ENCODE measurements at regions not wholly inside any gene's neighbourhood (a gene's known extent, or its start where the extent isn't known, plus 50 kb on each side); places are given as distances from the start of the nearest gene placed in this dataset.
"Not testable (repeated sequence)": the region's sequence is repeated elsewhere in the genome, so short reads cannot be mapped to it uniquely, and the experiment has no call there.

GRCh38 chrX:34467437-34467836, 189.6 kb downstream of the TMEM47 start (continued):
- TF ChIP-seq, protein P1, sequence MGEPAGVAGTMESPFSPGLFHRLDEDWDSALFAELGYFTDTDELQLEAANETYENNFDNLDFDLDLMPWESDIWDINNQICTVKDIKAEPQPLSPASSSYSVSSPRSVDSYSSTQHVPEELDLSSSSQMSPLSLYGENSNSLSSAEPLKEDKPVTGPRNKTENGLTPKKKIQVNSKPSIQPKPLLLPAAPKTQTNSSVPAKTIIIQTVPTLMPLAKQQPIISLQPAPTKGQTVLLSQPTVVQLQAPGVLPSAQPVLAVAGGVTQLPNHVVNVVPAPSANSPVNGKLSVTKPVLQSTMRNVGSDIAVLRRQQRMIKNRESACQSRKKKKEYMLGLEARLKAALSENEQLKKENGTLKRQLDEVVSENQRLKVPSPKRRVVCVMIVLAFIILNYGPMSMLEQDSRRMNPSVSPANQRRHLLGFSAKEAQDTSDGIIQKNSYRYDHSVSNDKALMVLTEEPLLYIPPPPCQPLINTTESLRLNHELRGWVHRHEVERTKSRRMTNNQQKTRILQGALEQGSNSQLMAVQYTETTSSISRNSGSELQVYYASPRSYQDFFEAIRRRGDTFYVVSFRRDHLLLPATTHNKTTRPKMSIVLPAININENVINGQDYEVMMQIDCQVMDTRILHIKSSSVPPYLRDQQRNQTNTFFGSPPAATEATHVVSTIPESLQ (CRISPR knock-in tag; IDR thresholded peaks at IDR 0.05): no peak
- TF ChIP-seq, protein P2, sequence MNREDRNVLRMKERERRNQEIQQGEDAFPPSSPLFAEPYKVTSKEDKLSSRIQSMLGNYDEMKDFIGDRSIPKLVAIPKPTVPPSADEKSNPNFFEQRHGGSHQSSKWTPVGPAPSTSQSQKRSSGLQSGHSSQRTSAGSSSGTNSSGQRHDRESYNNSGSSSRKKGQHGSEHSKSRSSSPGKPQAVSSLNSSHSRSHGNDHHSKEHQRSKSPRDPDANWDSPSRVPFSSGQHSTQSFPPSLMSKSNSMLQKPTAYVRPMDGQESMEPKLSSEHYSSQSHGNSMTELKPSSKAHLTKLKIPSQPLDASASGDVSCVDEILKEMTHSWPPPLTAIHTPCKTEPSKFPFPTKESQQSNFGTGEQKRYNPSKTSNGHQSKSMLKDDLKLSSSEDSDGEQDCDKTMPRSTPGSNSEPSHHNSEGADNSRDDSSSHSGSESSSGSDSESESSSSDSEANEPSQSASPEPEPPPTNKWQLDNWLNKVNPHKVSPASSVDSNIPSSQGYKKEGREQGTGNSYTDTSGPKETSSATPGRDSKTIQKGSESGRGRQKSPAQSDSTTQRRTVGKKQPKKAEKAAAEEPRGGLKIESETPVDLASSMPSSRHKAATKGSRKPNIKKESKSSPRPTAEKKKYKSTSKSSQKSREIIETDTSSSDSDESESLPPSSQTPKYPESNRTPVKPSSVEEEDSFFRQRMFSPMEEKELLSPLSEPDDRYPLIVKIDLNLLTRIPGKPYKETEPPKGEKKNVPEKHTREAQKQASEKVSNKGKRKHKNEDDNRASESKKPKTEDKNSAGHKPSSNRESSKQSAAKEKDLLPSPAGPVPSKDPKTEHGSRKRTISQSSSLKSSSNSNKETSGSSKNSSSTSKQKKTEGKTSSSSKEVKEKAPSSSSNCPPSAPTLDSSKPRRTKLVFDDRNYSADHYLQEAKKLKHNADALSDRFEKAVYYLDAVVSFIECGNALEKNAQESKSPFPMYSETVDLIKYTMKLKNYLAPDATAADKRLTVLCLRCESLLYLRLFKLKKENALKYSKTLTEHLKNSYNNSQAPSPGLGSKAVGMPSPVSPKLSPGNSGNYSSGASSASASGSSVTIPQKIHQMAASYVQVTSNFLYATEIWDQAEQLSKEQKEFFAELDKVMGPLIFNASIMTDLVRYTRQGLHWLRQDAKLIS (CRISPR knock-in tag; IDR thresholded peaks at IDR 0.05; ENCODE audit: borderline replicate concordance): no peak
- TF ChIP-seq MAX (CRISPR knock-in tag; IDR thresholded peaks at IDR 0.05): no peak
- TF ChIP-seq, protein P3, sequence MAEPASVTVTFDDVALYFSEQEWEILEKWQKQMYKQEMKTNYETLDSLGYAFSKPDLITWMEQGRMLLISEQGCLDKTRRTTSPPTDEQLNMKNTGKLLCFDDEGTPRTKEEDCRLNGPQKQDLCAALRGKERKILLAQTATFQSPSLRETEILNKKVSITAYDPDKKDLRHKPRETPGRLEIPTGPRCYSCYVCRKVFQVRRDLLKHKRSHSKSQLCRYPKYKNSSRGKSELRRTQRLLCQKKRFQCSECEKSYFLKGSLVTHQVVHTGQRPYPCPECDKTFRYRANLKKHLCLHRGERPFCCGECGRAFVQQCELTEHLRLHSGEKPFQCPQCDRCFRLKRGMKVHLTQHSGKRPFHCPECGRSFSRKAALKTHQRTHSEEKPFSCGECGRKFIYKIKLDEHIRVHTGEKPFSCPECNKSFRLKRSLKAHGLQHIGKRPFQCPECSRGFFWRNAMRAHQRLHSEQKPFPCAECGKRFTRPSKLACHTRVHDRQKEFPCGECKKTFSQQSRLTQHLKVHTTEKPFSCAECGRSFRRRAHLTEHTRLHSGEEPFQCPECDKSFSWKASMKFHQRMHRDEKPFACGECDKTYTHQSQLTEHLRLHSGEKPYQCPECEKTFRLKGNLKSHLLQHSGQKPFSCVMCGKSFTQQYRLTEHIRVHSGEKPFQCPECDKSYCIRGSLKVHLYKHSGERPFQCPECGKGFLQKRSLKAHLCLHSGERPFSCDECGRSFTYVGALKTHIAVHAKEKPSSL (CRISPR knock-in tag; conservative IDR thresholded peaks at IDR 0.05): no peak
- no peak for TF ChIP-seq NR2C2 (CRISPR knock-in tag; IDR thresholded peaks at IDR 0.05)

DNA sequence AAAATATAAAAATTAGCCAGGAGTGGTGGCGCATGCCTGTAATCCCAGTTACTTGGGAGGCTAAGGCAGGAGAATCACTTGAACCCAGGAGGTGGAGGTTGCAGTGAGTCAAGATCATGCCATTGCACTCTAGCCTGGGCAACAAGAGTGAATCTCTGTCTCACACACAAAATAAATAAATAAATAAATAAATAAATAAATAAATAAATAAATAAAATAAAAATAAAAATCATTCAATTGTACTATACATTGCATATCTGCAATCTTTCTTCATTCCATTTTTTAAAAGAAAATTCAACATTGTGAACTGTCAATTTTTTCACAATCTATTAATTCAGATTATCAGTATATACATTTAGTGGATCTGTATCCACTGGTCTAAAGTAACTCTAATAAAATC, 193.9 kb downstream of the TMEM47 start:
- H3K27ac Mint-ChIP-seq; H3K4me1 Mint-ChIP-seq; CTCF ChIA-PET; H3K36me3 Mint-ChIP-seq; H3K4me3 Mint-ChIP-seq; ATAC-seq; DNase-seq (ENCODE audit: low spot score); H3K27me3 Mint-ChIP-seq (ENCODE audit: low read depth); H3K9me3 Mint-ChIP-seq; POLR2A ChIA-PET: not testable (repeated sequence)

- DNase-seq (ENCODE audit: low spot score); H3K27me3 Mint-ChIP-seq (ENCODE audit: low read depth); ATAC-seq; H3K4me1 Mint-ChIP-seq; POLR2A ChIA-PET; CTCF ChIA-PET; H3K27ac Mint-ChIP-seq; H3K4me3 Mint-ChIP-seq: not testable (repeated sequence)
- Mint-ChIP-seq H3K36me3 (peaks cover 18% of the 10 kb centered on the region), H3K9me3 (peaks cover 21% of the 10 kb centered on the region)
Measured at GRCh38 chrX:34457850-34458249, 199.2 kb downstream of the TMEM47 start.

- Mint-ChIP-seq H3K27me3 (ENCODE audit: low read depth) (no peaks in the 10 kb centered on the region), H3K27ac (no peak overlapping the region), H3K9me3 (peaks cover 9% of the 10 kb centered on the region), H3K36me3 (no peaks in the 10 kb centered on the region), H3K4me3 (no peak overlapping the region), H3K4me1 (no peaks in the 10 kb centered on the region)
- DNase-seq (ENCODE audit: low spot score) (no peak), ATAC-seq (no peak)
- POLR2A ChIA-PET: no interaction called here
- CTCF ChIA-PET: no interaction called here
- TF ChIP-seq ETV6 (CRISPR knock-in tag; IDR thresholded peaks at IDR 0.05) (no peak), GABPB1 (CRISPR knock-in tag; IDR thresholded peaks at IDR 0.05) (no peak)
- TF ChIP-seq, protein P4, sequence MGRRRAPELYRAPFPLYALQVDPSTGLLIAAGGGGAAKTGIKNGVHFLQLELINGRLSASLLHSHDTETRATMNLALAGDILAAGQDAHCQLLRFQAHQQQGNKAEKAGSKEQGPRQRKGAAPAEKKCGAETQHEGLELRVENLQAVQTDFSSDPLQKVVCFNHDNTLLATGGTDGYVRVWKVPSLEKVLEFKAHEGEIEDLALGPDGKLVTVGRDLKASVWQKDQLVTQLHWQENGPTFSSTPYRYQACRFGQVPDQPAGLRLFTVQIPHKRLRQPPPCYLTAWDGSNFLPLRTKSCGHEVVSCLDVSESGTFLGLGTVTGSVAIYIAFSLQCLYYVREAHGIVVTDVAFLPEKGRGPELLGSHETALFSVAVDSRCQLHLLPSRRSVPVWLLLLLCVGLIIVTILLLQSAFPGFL (CRISPR knock-in tag; IDR thresholded peaks at IDR 0.05; ENCODE audit: borderline replicate concordance): no peak
Measured at GRCh38 chrX:34437586-34437985, 219.5 kb downstream of the TMEM47 start.

All from WTC11 (cell line).